Vagina (tissue), 2 donors: ENCODE measurements at regions not wholly inside any gene's neighbourhood (a gene's known extent, or its start where the extent isn't known, plus 50 kb on each side); places are given as distances from the start of the nearest gene placed in this dataset.

Experiments used
- POLR2A ChIP-seq, 2 donors: fragments of 450-650 bp; IDR thresholded peaks; one replicate each; pipeline ENCODE4 v1.6.1; 2017; ENCODE audit warnings: antibody characterized with exemption in 2 of 2, mild to moderate bottlenecking in 2 of 2, moderate library complexity in 2 of 2
- TF ChIP-seq, protein P1 (sequence below), 3 experiments: fragments of 450-650 bp in 2 of 3; fragments of 200-600 bp in 1 of 3; sonication (generic) in 1 of 3; IDR thresholded peaks; one replicate each; pipeline ENCODE4 v1.5.1; 2017 to 2019; ENCODE audit warnings: antibody characterized with exemption in 3 of 3, mild to moderate bottlenecking in 2 of 3, moderate library complexity in 2 of 3

DNA sequence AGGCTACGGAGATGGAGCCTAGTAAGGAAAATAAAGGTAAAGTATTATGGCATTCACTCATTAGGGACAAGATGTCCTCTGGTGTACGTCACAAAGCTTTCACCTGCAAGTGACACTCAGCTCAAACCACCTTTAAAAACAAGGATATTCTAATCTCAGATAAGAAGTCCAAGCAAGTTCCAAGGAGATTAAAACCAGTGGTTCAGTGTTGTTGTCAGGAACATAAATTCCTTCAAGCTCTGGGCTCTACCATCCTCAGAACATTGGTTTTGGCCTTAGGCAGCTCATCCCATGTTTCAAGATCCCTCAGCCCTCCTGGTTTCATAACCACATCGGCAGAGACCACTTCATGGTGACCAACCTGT lies 116.5 kb downstream of the LY86 start:
- TF ChIP-seq POLR2A (IDR thresholded peaks at IDR 0.05): no peak
- TF ChIP-seq, protein P1, sequence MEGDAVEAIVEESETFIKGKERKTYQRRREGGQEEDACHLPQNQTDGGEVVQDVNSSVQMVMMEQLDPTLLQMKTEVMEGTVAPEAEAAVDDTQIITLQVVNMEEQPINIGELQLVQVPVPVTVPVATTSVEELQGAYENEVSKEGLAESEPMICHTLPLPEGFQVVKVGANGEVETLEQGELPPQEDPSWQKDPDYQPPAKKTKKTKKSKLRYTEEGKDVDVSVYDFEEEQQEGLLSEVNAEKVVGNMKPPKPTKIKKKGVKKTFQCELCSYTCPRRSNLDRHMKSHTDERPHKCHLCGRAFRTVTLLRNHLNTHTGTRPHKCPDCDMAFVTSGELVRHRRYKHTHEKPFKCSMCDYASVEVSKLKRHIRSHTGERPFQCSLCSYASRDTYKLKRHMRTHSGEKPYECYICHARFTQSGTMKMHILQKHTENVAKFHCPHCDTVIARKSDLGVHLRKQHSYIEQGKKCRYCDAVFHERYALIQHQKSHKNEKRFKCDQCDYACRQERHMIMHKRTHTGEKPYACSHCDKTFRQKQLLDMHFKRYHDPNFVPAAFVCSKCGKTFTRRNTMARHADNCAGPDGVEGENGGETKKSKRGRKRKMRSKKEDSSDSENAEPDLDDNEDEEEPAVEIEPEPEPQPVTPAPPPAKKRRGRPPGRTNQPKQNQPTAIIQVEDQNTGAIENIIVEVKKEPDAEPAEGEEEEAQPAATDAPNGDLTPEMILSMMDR (IDR thresholded peaks at IDR 0.05): no peak
